K562 (cell line): ENCODE measurements at regions not wholly inside any gene's neighbourhood (a gene's known extent, or its start where the extent isn't known, plus 50 kb on each side); places are given as distances from the start of the nearest gene placed in this dataset.

Experiments
- FOXJ3 ChIP-seq: sonication (generic); formaldehyde crosslinking; IDR thresholded peaks from 2 replicates; pipeline ENCODE4 v1.4.0; 2020; ENCODE audit warnings: mild to moderate bottlenecking, missing genetic modification reagents
- PURB ChIP-seq: sonication (generic); formaldehyde crosslinking; IDR thresholded peaks from 2 replicates; pipeline ENCODE4 v1.9.0; 2021; ENCODE audit warnings: low read depth, mild to moderate bottlenecking, missing genetic modification reagents
- RBM34 ChIP-seq: fragments of 200-400 bp; formaldehyde crosslinking; IDR thresholded peaks from 2 replicates; pipeline ENCODE4 v1.6.1; 2018; ENCODE audit warnings: low read length, borderline replicate concordance; ENCODE audit not compliant: insufficient read depth
- SMAD2 ChIP-seq: fragments of 150-350 bp; IDR thresholded peaks from 2 replicates; pipeline ENCODE4 v1.6.1; 2014; ENCODE audit warnings: low read depth, mild to moderate bottlenecking, low read length
- ZKSCAN1 ChIP-seq: fragments of 150-350 bp; IDR thresholded peaks from 2 replicates; pipeline ENCODE4 v1.6.1; 2016; ENCODE audit warnings: low read depth, low read length
- ZNF407 ChIP-seq: fragments of 450-650 bp; IDR thresholded peaks from 2 replicates; pipeline ENCODE4 v1.6.1; 2016; ENCODE audit warnings: low read depth
- ZNF696 ChIP-seq: fragments of 250-450 bp; sonication (Bioruptor Pico); conservative IDR thresholded peaks from 2 replicates; pipeline ENCODE4 v1.4.0; 2020; ENCODE audit warnings: mild to moderate bottlenecking, moderate library complexity
- TF ChIP-seq, protein P1 (sequence below): fragments of 250-450 bp; sonication (Bioruptor Pico); IDR thresholded peaks from 2 replicates; pipeline ENCODE4 v1.5.0; 2020; ENCODE audit warnings: mild to moderate bottlenecking
- TF ChIP-seq, protein P2 (sequence below), 2 experiments: fragments of 450-650 bp in 1 of 2; sonication (generic) in 1 of 2; formaldehyde crosslinking in 1 of 2; IDR thresholded peaks; 2 replicates each; pipeline versions ENCODE4 v1.7.1 to v1.9.0; 2016 to 2022; ENCODE audit warnings: inconsistent platforms in 1 of 2, mild to moderate bottlenecking in 1 of 2, missing genetic modification reagents in 1 of 2

- TF ChIP-seq, protein P1, sequence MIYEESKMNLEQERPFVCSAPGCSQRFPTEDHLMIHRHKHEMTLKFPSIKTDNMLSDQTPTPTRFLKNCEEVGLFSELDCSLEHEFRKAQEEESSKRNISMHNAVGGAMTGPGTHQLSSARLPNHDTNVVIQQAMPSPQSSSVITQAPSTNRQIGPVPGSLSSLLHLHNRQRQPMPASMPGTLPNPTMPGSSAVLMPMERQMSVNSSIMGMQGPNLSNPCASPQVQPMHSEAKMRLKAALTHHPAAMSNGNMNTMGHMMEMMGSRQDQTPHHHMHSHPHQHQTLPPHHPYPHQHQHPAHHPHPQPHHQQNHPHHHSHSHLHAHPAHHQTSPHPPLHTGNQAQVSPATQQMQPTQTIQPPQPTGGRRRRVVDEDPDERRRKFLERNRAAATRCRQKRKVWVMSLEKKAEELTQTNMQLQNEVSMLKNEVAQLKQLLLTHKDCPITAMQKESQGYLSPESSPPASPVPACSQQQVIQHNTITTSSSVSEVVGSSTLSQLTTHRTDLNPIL (CRISPR knock-in tag) = no peak
- TF ChIP-seq SMAD2 = no peak
- TF ChIP-seq PURB (CRISPR knock-in tag) = no peak
- no peak for TF ChIP-seq ZNF407
- TF ChIP-seq, protein P2, sequence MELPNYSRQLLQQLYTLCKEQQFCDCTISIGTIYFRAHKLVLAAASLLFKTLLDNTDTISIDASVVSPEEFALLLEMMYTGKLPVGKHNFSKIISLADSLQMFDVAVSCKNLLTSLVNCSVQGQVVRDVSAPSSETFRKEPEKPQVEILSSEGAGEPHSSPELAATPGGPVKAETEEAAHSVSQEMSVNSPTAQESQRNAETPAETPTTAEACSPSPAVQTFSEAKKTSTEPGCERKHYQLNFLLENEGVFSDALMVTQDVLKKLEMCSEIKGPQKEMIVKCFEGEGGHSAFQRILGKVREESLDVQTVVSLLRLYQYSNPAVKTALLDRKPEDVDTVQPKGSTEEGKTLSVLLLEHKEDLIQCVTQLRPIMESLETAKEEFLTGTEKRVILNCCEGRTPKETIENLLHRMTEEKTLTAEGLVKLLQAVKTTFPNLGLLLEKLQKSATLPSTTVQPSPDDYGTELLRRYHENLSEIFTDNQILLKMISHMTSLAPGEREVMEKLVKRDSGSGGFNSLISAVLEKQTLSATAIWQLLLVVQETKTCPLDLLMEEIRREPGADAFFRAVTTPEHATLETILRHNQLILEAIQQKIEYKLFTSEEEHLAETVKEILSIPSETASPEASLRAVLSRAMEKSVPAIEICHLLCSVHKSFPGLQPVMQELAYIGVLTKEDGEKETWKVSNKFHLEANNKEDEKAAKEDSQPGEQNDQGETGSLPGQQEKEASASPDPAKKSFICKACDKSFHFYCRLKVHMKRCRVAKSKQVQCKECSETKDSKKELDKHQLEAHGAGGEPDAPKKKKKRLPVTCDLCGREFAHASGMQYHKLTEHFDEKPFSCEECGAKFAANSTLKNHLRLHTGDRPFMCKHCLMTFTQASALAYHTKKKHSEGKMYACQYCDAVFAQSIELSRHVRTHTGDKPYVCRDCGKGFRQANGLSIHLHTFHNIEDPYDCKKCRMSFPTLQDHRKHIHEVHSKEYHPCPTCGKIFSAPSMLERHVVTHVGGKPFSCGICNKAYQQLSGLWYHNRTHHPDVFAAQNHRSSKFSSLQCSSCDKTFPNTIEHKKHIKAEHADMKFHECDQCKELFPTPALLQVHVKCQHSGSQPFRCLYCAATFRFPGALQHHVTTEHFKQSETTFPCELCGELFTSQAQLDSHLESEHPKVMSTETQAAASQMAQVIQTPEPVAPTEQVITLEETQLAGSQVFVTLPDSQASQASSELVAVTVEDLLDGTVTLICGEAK (IDR thresholded peaks at IDR 0.05) = no peak
- TF ChIP-seq, protein P2 (CRISPR knock-in tag; IDR thresholded peaks at IDR 0.05) = no peak
- no peak for TF ChIP-seq ZKSCAN1
- no peak for TF ChIP-seq FOXJ3 (CRISPR knock-in tag)
- no peak for TF ChIP-seq RBM34
- no peak for TF ChIP-seq ZNF696 (CRISPR knock-in tag)
Measured at GRCh38 chr4:14583752-14584151, 418.5 kb upstream of the CPEB2 start (continued).
